Muscle layer of duodenum (tissue), 2 donors: ENCODE measurements at regions not wholly inside any gene's neighbourhood (a gene's known extent, or its start where the extent isn't known, plus 50 kb on each side); places are given as distances from the start of the nearest gene placed in this dataset.

Source experiments
- H3K27ac ChIP-seq: one replicate; pipeline ENCODE4 v1.7.0; 2013; ENCODE audit warnings: mild to moderate bottlenecking, low read length
- H3K27me3 ChIP-seq: one replicate; pipeline ENCODE4 v1.7.0; 2013; ENCODE audit warnings: low read depth, mild to moderate bottlenecking, control low read depth, low read length
- H3K36me3 ChIP-seq, 2 donors: one replicate each; pipeline ENCODE4 v1.7.0; 2013; ENCODE audit warnings: low read length in 2 of 2, control low read depth in 1 of 2, mild to moderate bottlenecking in 1 of 2; ENCODE audit not compliant: insufficient read depth in 2 of 2, control insufficient read depth in 1 of 2
- H3K4me1 ChIP-seq, 2 donors: one replicate each; pipeline ENCODE4 v1.7.0; 2013; ENCODE audit warnings: low read length in 2 of 2, mild to moderate bottlenecking in 2 of 2, control low read depth in 1 of 2, moderate library complexity in 1 of 2; ENCODE audit not compliant: insufficient read depth in 2 of 2, control insufficient read depth in 1 of 2
- H3K4me3 ChIP-seq, 2 donors: one replicate each; pipeline ENCODE4 v1.7.0; 2013; ENCODE audit warnings: low read length in 2 of 2, low read depth in 1 of 2, mild to moderate bottlenecking in 1 of 2
- H3K9me3 ChIP-seq, 2 donors: one replicate each; pipeline ENCODE4 v1.7.0; 2013; ENCODE audit warnings: low read length in 2 of 2, control low read depth in 1 of 2, mild to moderate bottlenecking in 1 of 2; ENCODE audit not compliant: control insufficient read depth in 1 of 2
- donor health status: healthy.

- H3K4me3 ChIP-seq, result no peak overlapping the region
- H3K27ac ChIP-seq, result no peak overlapping the region
- H3K36me3 ChIP-seq, result no peaks in the 10 kb centered on the region
- no peaks in the 10 kb centered on the region for H3K27me3 ChIP-seq
- H3K9me3 ChIP-seq, result no peaks in the 10 kb centered on the region
- H3K4me1 ChIP-seq, result peaks cover 0 to 6% of the 10 kb centered on the region in 2 donors
Observed at GRCh38 chr13:47136504-47136941, 239.7 kb upstream of the HTR2A start.

- H3K27me3 ChIP-seq, result no peaks in the 10 kb centered on the region
- H3K4me1 ChIP-seq, result peaks cover 0 to 6% of the 10 kb centered on the region in 2 donors
- no peak overlapping the region for H3K27ac ChIP-seq
- no peaks in the 10 kb centered on the region for H3K9me3 ChIP-seq
- H3K4me3 ChIP-seq, result no peak overlapping the region
- H3K36me3 ChIP-seq, result no peaks in the 10 kb centered on the region
Observed at GRCh38 chr13:47135800-47136503, 239.1 kb upstream of the HTR2A start.

GRCh38 chr13:47134939-47135489 lies 238.2 kb upstream of the HTR2A start:
- Histone ChIP-seq H3K4me3 (no peak overlapping the region), H3K27me3 (no peaks in the 10 kb centered on the region), H3K4me1 (peaks cover 0 to 6% of the 10 kb centered on the region in 2 donors), H3K9me3 (no peaks in the 10 kb centered on the region), H3K36me3 (no peaks in the 10 kb centered on the region), H3K27ac (no peak overlapping the region)

GRCh38 chr13:47133011-47133445 lies 236.2 kb upstream of the HTR2A start:
- Histone ChIP-seq H3K27me3 (no peaks in the 10 kb centered on the region), H3K4me3 (no peak overlapping the region), H3K9me3 (no peaks in the 10 kb centered on the region), H3K4me1 (peaks cover 0 to 6% of the 10 kb centered on the region in 2 donors), H3K27ac (no peak overlapping the region), H3K36me3 (no peaks in the 10 kb centered on the region)

- Histone ChIP-seq H3K27ac (no peak overlapping the region), H3K36me3 (no peaks in the 10 kb centered on the region), H3K27me3 (no peaks in the 10 kb centered on the region), H3K9me3 (no peaks in the 10 kb centered on the region), H3K4me1 (peaks cover 0 to 6% of the 10 kb centered on the region in 2 donors), H3K4me3 (no peak overlapping the region)
Observed at GRCh38 chr13:47129461-47129860, 232.6 kb upstream of the HTR2A start.

GRCh38 chr13:47126432-47126831 lies 229.6 kb upstream of the HTR2A start:
- Histone ChIP-seq H3K36me3 (no peaks in the 10 kb centered on the region), H3K4me3 (no peak overlapping the region), H3K27ac (no peak overlapping the region)

GRCh38 chr13:47121092-47121763 lies 224.4 kb upstream of the HTR2A start:
- H3K4me1 ChIP-seq, result peaks cover 0 to 10% of the 10 kb centered on the region in 2 donors
- no peaks in the 10 kb centered on the region for H3K27me3 ChIP-seq
- no peaks in the 10 kb centered on the region for H3K36me3 ChIP-seq
- H3K4me3 ChIP-seq, result no peak overlapping the region
- no peaks in the 10 kb centered on the region for H3K9me3 ChIP-seq
- no peak overlapping the region for H3K27ac ChIP-seq

More at GRCh38 chr13:47126432-47126831, 229.6 kb upstream of the HTR2A start:
- H3K9me3 ChIP-seq, result no peaks in the 10 kb centered on the region
- H3K4me1 ChIP-seq, result no peaks in the 10 kb centered on the region
- no peaks in the 10 kb centered on the region for H3K27me3 ChIP-seq

- Histone ChIP-seq H3K4me3 (no peak overlapping the region), H3K36me3 (no peaks in the 10 kb centered on the region), H3K4me1 (peaks cover 0 to 10% of the 10 kb centered on the region in 2 donors), H3K9me3 (no peaks in the 10 kb centered on the region), H3K27ac (no peak overlapping the region), H3K27me3 (no peaks in the 10 kb centered on the region)
Observed at GRCh38 chr13:47120282-47120681, 223.4 kb upstream of the HTR2A start.

- H3K9me3 ChIP-seq, result no peaks in the 10 kb centered on the region
- H3K4me1 ChIP-seq, result peaks cover 0 to 10% of the 10 kb centered on the region in 2 donors
- H3K27ac ChIP-seq, result no peak overlapping the region
- H3K4me3 ChIP-seq, result no peak overlapping the region
- no peaks in the 10 kb centered on the region for H3K36me3 ChIP-seq
- no peaks in the 10 kb centered on the region for H3K27me3 ChIP-seq
Observed at GRCh38 chr13:47119575-47120235, 222.9 kb upstream of the HTR2A start.

- H3K4me3 ChIP-seq, result no peak overlapping the region
- peaks cover 0 to 10% of the 10 kb centered on the region in 2 donors for H3K4me1 ChIP-seq
- H3K9me3 ChIP-seq, result no peaks in the 10 kb centered on the region
- H3K27ac ChIP-seq, result no peak overlapping the region
- H3K27me3 ChIP-seq, result no peaks in the 10 kb centered on the region
- no peaks in the 10 kb centered on the region for H3K36me3 ChIP-seq
Observed at GRCh38 chr13:47117268-47117667, 220.4 kb upstream of the HTR2A start.

GRCh38 chr13:47114030-47114429 lies 217.2 kb upstream of the HTR2A start:
- Histone ChIP-seq H3K27ac (no peak overlapping the region), H3K36me3 (no peaks in the 10 kb centered on the region), H3K4me1 (peaks cover 0 to 4% of the 10 kb centered on the region in 2 donors), H3K27me3 (no peaks in the 10 kb centered on the region), H3K4me3 (no peak overlapping the region), H3K9me3 (no peaks in the 10 kb centered on the region)
